ENCODE measurements at regions not wholly inside any gene's neighbourhood (a gene's known extent, or its start where the extent isn't known, plus 50 kb on each side); places are given as distances from the start of the nearest gene placed in this dataset.

GRCh38 chr12:13887779-13888388 is 93.5 kb downstream of the GRIN2B start:
- TF ChIP-seq CTCF (IDR thresholded peaks at IDR 0.05) (no peak), POLR2A (IDR thresholded peaks at IDR 0.05) (no peak)
